ENCODE measurements at regions not wholly inside any gene's neighbourhood (a gene's known extent, or its start where the extent isn't known, plus 50 kb on each side); places are given as distances from the start of the nearest gene placed in this dataset.

DNA sequence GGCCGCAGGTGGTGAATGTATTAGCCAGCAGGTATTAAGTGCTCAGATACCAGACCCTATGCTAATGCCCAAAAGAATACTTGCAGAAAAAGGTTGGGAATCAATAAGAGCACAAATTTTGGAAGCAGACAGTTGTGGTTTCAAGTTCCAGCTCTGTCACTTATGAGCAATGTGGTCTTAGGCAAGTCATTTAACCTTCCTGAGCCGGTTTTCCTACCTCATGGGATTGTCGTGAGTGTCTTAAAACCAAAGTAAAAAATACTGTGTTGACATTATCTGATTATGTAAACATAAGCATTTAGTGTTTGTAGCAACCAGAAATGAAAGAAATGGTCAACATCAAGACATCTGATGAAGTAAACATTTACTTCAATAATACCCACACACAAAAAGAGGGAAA lies 93.0 kb upstream of the CHST9 start:
- TF ChIP-seq, protein P1, sequence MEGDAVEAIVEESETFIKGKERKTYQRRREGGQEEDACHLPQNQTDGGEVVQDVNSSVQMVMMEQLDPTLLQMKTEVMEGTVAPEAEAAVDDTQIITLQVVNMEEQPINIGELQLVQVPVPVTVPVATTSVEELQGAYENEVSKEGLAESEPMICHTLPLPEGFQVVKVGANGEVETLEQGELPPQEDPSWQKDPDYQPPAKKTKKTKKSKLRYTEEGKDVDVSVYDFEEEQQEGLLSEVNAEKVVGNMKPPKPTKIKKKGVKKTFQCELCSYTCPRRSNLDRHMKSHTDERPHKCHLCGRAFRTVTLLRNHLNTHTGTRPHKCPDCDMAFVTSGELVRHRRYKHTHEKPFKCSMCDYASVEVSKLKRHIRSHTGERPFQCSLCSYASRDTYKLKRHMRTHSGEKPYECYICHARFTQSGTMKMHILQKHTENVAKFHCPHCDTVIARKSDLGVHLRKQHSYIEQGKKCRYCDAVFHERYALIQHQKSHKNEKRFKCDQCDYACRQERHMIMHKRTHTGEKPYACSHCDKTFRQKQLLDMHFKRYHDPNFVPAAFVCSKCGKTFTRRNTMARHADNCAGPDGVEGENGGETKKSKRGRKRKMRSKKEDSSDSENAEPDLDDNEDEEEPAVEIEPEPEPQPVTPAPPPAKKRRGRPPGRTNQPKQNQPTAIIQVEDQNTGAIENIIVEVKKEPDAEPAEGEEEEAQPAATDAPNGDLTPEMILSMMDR (IDR thresholded peaks at IDR 0.05), result no peak
- TF ChIP-seq POLR2A (IDR thresholded peaks at IDR 0.05; ENCODE audit: low read depth) (no peak), POLR2AphosphoS5 (IDR thresholded peaks at IDR 0.05) (no peak), EP300 (IDR thresholded peaks at IDR 0.05) (no peak)

Data from esophagus muscularis mucosa (tissue), 4 donors.